Tibial artery (tissue), 4 donors: ENCODE measurements at regions not wholly inside any gene's neighbourhood (a gene's known extent, or its start where the extent isn't known, plus 50 kb on each side); places are given as distances from the start of the nearest gene placed in this dataset.

ENCODE experiments used
- DNase-seq, 2 donors: peaks; one replicate each; pipeline ENCODE4 v3.0.0-alpha.2; 2019
- H3K27ac ChIP-seq, 2 donors: fragments of 200-600 bp; sonication (generic) in 1 of 2; 1 replicate in 1 of 2; 2 replicates in 1 of 2; pipeline ENCODE4 v1.5.1; 2018 to 2019; ENCODE audit warnings: mild to moderate bottlenecking in 1 of 2
- H3K27me3 ChIP-seq, 2 donors: fragments of 200-600 bp; sonication (generic) in 1 of 2; one replicate each; pipeline versions ENCODE4 v1.5.1 to v1.6.0; 2016 to 2019
- H3K36me3 ChIP-seq, 3 donors: fragments of 200-600 bp; sonication (generic) in 2 of 3; one replicate each; pipeline ENCODE4 v1.5.1; 2016 to 2019; ENCODE audit warnings: mild to moderate bottlenecking in 2 of 3
- H3K4me1 ChIP-seq, 4 donors: fragments of 200-600 bp; sonication (generic) in 2 of 4; 1 replicate in 3 of 4; 2 replicates in 1 of 4; pipeline ENCODE4 v1.5.1; 2016 to 2019
- H3K4me3 ChIP-seq, 2 donors: fragments of 200-600 bp; sonication (generic) in 1 of 2; 1 replicate in 1 of 2; 2 replicates in 1 of 2; pipeline ENCODE4 v1.5.1; 2018 to 2019; ENCODE audit warnings: mild to moderate bottlenecking in 2 of 2
- H3K9me3 ChIP-seq, 3 donors: fragments of 200-600 bp; sonication (generic) in 1 of 3; one replicate each; pipeline ENCODE4 v1.5.1; 2016 to 2019
- intact Hi-C: fragments of 100-400 bp; cut with DNase I; formaldehyde crosslinking; loops from one replicate; pipeline ENCODE4 v1.15.0; 2023; ENCODE audit warnings: low total_unique reads
- TF ChIP-seq, protein P1 (sequence below), 2 experiments: fragments of 200-600 bp in 1 of 2; fragments of 450-650 bp in 1 of 2; IDR thresholded peaks; one replicate each; pipeline ENCODE4 v1.5.1; 2017 to 2019; ENCODE audit warnings: antibody characterized with exemption in 2 of 2, mild to moderate bottlenecking in 1 of 2, moderate library complexity in 1 of 2

DNA sequence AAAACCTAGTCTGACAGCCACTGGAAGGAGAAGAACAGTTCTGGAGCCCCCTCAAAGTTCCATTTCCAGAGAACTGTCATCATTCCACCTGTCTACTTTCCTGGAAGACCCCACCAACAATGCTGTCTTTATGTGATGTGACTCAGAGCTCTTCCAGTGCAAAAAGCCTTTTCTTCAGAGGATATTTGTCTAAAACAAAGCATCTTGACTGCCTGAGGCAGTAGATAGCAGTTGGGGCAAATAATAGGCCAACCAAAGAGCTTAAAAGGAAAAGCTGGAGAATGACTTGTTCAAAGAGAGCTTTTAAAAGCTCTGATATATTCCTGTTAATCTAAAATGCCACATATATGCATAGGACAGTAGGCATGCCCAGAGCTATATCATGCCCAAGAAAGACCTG lies 62.6 kb downstream of the MIS18A start:
- TF ChIP-seq, protein P1, sequence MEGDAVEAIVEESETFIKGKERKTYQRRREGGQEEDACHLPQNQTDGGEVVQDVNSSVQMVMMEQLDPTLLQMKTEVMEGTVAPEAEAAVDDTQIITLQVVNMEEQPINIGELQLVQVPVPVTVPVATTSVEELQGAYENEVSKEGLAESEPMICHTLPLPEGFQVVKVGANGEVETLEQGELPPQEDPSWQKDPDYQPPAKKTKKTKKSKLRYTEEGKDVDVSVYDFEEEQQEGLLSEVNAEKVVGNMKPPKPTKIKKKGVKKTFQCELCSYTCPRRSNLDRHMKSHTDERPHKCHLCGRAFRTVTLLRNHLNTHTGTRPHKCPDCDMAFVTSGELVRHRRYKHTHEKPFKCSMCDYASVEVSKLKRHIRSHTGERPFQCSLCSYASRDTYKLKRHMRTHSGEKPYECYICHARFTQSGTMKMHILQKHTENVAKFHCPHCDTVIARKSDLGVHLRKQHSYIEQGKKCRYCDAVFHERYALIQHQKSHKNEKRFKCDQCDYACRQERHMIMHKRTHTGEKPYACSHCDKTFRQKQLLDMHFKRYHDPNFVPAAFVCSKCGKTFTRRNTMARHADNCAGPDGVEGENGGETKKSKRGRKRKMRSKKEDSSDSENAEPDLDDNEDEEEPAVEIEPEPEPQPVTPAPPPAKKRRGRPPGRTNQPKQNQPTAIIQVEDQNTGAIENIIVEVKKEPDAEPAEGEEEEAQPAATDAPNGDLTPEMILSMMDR (IDR thresholded peaks at IDR 0.05), result no peak
- Histone ChIP-seq H3K4me3 (no peak overlapping the region), H3K27me3 (no peaks in the 10 kb centered on the region), H3K36me3 (no peaks in the 10 kb centered on the region), H3K9me3 (no peaks in the 10 kb centered on the region), H3K27ac (no peak overlapping the region), H3K4me1 (no peaks in the 10 kb centered on the region)
- no peak for DNase-seq
- intact Hi-C loops, result no loop called here

GRCh38 chr21:32215306-32215685 lies 63.6 kb downstream of the MIS18A start:
- H3K4me1 ChIP-seq, result no peaks in the 10 kb centered on the region
- no peak overlapping the region for H3K27ac ChIP-seq
- intact Hi-C loops, result no loop called here
- no peaks in the 10 kb centered on the region for H3K27me3 ChIP-seq
- TF ChIP-seq, protein P1 (IDR thresholded peaks at IDR 0.05), result no peak
- H3K9me3 ChIP-seq, result no peaks in the 10 kb centered on the region
- no peak overlapping the region for H3K4me3 ChIP-seq
- no peaks in the 10 kb centered on the region for H3K36me3 ChIP-seq
- DNase-seq, result no peak

- Histone ChIP-seq H3K4me1 (no peaks in the 10 kb centered on the region), H3K27ac (no peak overlapping the region), H3K27me3 (no peaks in the 10 kb centered on the region), H3K4me3 (no peak overlapping the region), H3K36me3 (no peaks in the 10 kb centered on the region), H3K9me3 (no peaks in the 10 kb centered on the region)
- no peak for DNase-seq
- intact Hi-C loops, result no loop called here
- TF ChIP-seq, protein P1 (IDR thresholded peaks at IDR 0.05), result no peak
Measured at GRCh38 chr21:32214654-32215305, 64.1 kb downstream of the MIS18A start.

- Histone ChIP-seq H3K4me1 (no peaks in the 10 kb centered on the region), H3K36me3 (no peaks in the 10 kb centered on the region), H3K9me3 (no peaks in the 10 kb centered on the region), H3K4me3 (no peak overlapping the region), H3K27me3 (no peaks in the 10 kb centered on the region), H3K27ac (no peak overlapping the region)
- intact Hi-C loops, result no loop called here
- TF ChIP-seq, protein P1 (IDR thresholded peaks at IDR 0.05), result no peak
- DNase-seq, result no peak
Measured at GRCh38 chr21:32212116-32212515, 66.7 kb downstream of the MIS18A start.

DNA sequence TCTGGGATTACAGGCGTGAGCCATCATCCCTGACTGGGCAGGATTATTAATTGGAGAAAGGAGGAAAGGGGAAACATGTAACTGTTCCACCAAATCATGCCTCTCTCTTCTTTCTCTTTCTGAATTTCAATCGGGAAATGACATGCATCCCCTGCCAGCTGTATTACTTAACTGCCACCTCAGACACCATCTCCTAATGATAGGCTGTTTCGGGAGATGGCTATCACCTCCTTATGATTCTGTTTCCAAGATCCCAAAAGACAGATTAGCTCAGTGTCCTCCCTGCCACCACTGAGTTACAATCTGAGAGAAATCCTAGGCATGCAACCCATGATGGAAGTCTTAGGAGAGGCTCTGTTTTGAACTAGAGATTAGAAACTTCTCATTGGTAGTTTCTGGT lies 67.5 kb downstream of the MIS18A start:
- no peaks in the 10 kb centered on the region for H3K27me3 ChIP-seq
- no peak for DNase-seq
- no peaks in the 10 kb centered on the region for H3K4me1 ChIP-seq
- H3K4me3 ChIP-seq, result no peak overlapping the region
- intact Hi-C loops, result no loop called here
- H3K9me3 ChIP-seq, result no peaks in the 10 kb centered on the region
- H3K27ac ChIP-seq, result no peak overlapping the region
- TF ChIP-seq, protein P1 (IDR thresholded peaks at IDR 0.05), result no peak
- H3K36me3 ChIP-seq, result no peaks in the 10 kb centered on the region

DNA sequence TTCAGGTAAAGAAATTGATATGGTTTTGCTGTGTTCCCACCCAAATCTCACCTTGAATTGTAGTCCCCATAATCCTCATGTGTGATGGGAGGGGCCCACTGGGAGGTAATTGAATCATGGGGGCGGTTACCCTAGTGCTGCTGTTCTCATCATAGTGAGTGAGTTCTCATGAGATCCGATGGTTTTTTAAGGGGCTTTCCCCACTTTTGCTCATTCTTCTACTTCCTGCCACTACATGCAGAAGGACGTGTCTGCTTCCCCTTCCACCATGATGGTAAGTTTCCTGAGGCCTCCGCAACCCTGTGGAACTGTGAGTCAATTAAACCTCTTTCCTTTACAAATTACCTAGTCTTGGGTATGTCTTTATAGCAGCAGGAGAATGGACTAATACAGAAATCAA lies 69.3 kb downstream of the MIS18A start:
- no peak for DNase-seq
- no peaks in the 10 kb centered on the region for H3K4me1 ChIP-seq
- H3K4me3 ChIP-seq, result no peak overlapping the region
- no peaks in the 10 kb centered on the region for H3K9me3 ChIP-seq
- H3K36me3 ChIP-seq, result no peaks in the 10 kb centered on the region
- intact Hi-C loops, result no loop called here
- no peaks in the 10 kb centered on the region for H3K27me3 ChIP-seq
- TF ChIP-seq, protein P1 (IDR thresholded peaks at IDR 0.05), result no peak
- H3K27ac ChIP-seq, result no peak overlapping the region
